ENCODE measurements at regions not wholly inside any gene's neighbourhood (a gene's known extent, or its start where the extent isn't known, plus 50 kb on each side); places are given as distances from the start of the nearest gene placed in this dataset.

DNA sequence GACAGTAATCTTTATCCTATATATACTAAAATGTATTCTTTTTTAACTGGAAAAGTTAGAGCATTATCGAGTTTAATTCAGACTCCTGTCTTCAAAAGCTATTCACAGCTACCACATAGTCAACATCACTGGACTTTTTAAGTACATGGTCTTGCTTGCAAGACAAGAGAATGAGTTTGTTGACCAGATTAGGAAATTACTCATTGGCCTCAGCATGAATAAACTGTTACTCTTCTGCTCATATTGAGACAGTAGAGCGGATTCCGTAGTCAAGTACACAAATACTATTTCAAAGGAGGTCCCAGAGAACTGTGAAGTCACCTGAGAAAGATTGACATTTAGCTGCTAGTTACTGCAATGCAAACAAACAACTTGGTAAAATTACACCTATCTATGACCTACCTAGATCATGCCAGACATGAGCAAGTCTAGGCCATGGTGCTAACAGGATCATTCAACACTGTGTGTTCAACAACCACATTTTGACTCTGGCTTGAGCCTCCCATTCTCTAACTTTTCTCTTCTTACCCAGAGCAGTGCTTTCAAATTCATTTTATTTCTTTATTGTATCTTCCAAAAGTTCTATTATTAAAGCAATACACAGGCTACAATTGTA, 280.9 kb downstream of the NEBL start:
- TF ChIP-seq, protein P1, sequence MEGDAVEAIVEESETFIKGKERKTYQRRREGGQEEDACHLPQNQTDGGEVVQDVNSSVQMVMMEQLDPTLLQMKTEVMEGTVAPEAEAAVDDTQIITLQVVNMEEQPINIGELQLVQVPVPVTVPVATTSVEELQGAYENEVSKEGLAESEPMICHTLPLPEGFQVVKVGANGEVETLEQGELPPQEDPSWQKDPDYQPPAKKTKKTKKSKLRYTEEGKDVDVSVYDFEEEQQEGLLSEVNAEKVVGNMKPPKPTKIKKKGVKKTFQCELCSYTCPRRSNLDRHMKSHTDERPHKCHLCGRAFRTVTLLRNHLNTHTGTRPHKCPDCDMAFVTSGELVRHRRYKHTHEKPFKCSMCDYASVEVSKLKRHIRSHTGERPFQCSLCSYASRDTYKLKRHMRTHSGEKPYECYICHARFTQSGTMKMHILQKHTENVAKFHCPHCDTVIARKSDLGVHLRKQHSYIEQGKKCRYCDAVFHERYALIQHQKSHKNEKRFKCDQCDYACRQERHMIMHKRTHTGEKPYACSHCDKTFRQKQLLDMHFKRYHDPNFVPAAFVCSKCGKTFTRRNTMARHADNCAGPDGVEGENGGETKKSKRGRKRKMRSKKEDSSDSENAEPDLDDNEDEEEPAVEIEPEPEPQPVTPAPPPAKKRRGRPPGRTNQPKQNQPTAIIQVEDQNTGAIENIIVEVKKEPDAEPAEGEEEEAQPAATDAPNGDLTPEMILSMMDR (IDR thresholded peaks at IDR 0.05) = no peak
- no peak for TF ChIP-seq POLR2A (IDR thresholded peaks at IDR 0.05)

Data from esophagus squamous epithelium (tissue), 4 donors.